Suprapubic skin (tissue), 4 donors: ENCODE measurements at regions not wholly inside any gene's neighbourhood (a gene's known extent, or its start where the extent isn't known, plus 50 kb on each side); places are given as distances from the start of the nearest gene placed in this dataset.

ENCODE experiments used
- DNase-seq, 2 donors: peaks; one replicate each; pipeline ENCODE4 v3.0.0-alpha.2; 2019; ENCODE audit warnings: low spot score in 2 of 2
- H3K27ac ChIP-seq: fragments of 200-600 bp; sonication (generic); one replicate; pipeline ENCODE4 v1.5.1; 2019
- H3K27me3 ChIP-seq: fragments of 200-600 bp; sonication (generic); one replicate; pipeline ENCODE4 v1.5.1; 2019
- H3K36me3 ChIP-seq: fragments of 200-600 bp; sonication (generic); one replicate; pipeline ENCODE4 v1.5.1; 2019
- H3K4me1 ChIP-seq: fragments of 200-600 bp; sonication (generic); one replicate; pipeline ENCODE4 v1.5.1; 2019
- H3K4me3 ChIP-seq: fragments of 200-600 bp; sonication (generic); one replicate; pipeline ENCODE4 v1.5.1; 2019; ENCODE audit warnings: mild to moderate bottlenecking
- H3K9me3 ChIP-seq: fragments of 200-600 bp; sonication (generic); one replicate; pipeline ENCODE4 v1.5.1; 2019
- CTCF ChIP-seq, 2 donors: fragments of 200-600 bp in 1 of 2; fragments of 450-650 bp in 1 of 2; sonication (generic) in 1 of 2; IDR thresholded peaks; one replicate each; pipeline ENCODE4 v1.5.1; 2016 to 2019; ENCODE audit warnings: antibody characterized with exemption in 2 of 2, mild to moderate bottlenecking in 1 of 2, moderate library complexity in 1 of 2
- EP300 ChIP-seq: sonication (generic); formaldehyde crosslinking; IDR thresholded peaks from one replicate; pipeline ENCODE4 v1.6.1; 2017; ENCODE audit warnings: antibody characterized with exemption
- POLR2A ChIP-seq, 2 donors: fragments of 450-650 bp; IDR thresholded peaks; one replicate each; pipeline ENCODE4 v1.6.1; 2017; ENCODE audit warnings: antibody characterized with exemption in 2 of 2, mild to moderate bottlenecking in 2 of 2, moderate library complexity in 2 of 2
- POLR2AphosphoS5 ChIP-seq, 3 donors: sonication (generic); formaldehyde crosslinking; IDR thresholded peaks; one replicate each; pipeline ENCODE4 v1.6.1; 2017; ENCODE audit warnings: antibody characterized with exemption in 3 of 3
- WGBS: methylation state at CpG from one replicate; pipeline ENCODE4 v1.1.5; 2018; 5-methylcytosine and 5-hydroxymethylcytosine counted together

DNA sequence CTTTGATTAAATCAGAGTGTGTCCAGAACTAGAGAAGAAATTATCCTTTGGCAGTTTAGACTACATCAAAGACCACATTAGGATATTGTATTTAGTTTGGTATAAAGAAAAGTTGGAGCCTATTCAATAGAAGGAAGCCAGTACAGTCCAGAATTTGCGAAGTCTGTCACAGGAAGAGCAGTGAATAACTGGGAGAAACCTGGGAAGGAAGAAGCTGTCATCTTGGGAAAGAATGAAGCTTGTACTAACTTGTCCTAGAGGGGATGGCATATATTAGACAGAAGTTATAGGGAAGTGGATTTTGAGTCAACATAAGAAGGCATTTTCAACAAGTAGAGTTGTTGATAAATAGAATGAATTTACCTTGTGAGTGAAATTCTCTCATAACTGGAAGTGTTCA lies 386.7 kb downstream of the LRIG3 start:
- Histone ChIP-seq H3K9me3 (no peaks in the 10 kb centered on the region), H3K27me3 (no peaks in the 10 kb centered on the region), H3K36me3 (no peaks in the 10 kb centered on the region), H3K4me3 (no peak overlapping the region), H3K4me1 (peaks cover 22% of the 10 kb centered on the region), H3K27ac (no peak overlapping the region)
- no peak for DNase-seq
- 52% methylated on average over 1 of the region's 1 CpG for WGBS
- no peak for TF ChIP-seq CTCF (IDR thresholded peaks at IDR 0.05)
- no peak for TF ChIP-seq POLR2AphosphoS5 (IDR thresholded peaks at IDR 0.05)
- TF ChIP-seq EP300: no peak
- no peak for TF ChIP-seq POLR2A (IDR thresholded peaks at IDR 0.05)

GRCh38 chr12:58537278-58537677 lies 383.0 kb downstream of the LRIG3 start:
- 60% methylated on average over 5 of the region's 5 CpGs for WGBS
- no peaks in the 10 kb centered on the region for H3K36me3 ChIP-seq
- no peaks in the 10 kb centered on the region for H3K9me3 ChIP-seq
- no peaks in the 10 kb centered on the region for H3K27me3 ChIP-seq
- H3K27ac ChIP-seq: peak overlapping the region; percentile 31
- DNase-seq: no peak
- H3K4me3 ChIP-seq: no peak overlapping the region
- TF ChIP-seq POLR2AphosphoS5 (IDR thresholded peaks at IDR 0.05): no peak
- no peak for TF ChIP-seq CTCF (IDR thresholded peaks at IDR 0.05)
- no peak for TF ChIP-seq POLR2A (IDR thresholded peaks at IDR 0.05)
- TF ChIP-seq EP300: no peak
- peaks cover 6% of the 10 kb centered on the region for H3K4me1 ChIP-seq

GRCh38 chr12:58539295-58539694 lies 381.0 kb downstream of the LRIG3 start:
- WGBS: 82% methylated on average over 4 of the region's 4 CpGs

GRCh38 chr12:58540480-58541299 lies 379.6 kb downstream of the LRIG3 start:
- H3K9me3 ChIP-seq: no peaks in the 10 kb centered on the region
- no peaks in the 10 kb centered on the region for H3K27me3 ChIP-seq
- no peaks in the 10 kb centered on the region for H3K36me3 ChIP-seq
- H3K4me1 ChIP-seq: peaks cover 6% of the 10 kb centered on the region
- TF ChIP-seq POLR2AphosphoS5 (IDR thresholded peaks at IDR 0.05): no peak
- TF ChIP-seq CTCF (IDR thresholded peaks at IDR 0.05): peak; percentile 42 to 68
- peak overlapping the region; percentile 67 for H3K27ac ChIP-seq
- DNase-seq: peak; percentile 70 to 81
- H3K4me3 ChIP-seq: no peak overlapping the region
- 19% methylated on average over 8 of the region's 8 CpGs for WGBS

More at GRCh38 chr12:58539295-58539694, 381.0 kb downstream of the LRIG3 start:
- Histone ChIP-seq H3K27ac (no peak overlapping the region), H3K4me1 (peaks cover 6% of the 10 kb centered on the region), H3K9me3 (no peaks in the 10 kb centered on the region), H3K36me3 (no peaks in the 10 kb centered on the region), H3K27me3 (no peaks in the 10 kb centered on the region), H3K4me3 (no peak overlapping the region)
- TF ChIP-seq POLR2A (IDR thresholded peaks at IDR 0.05) (no peak), EP300 (no peak), POLR2AphosphoS5 (IDR thresholded peaks at IDR 0.05) (no peak), CTCF (IDR thresholded peaks at IDR 0.05) (no peak)
- DNase-seq: no peak

GRCh38 chr12:58541300-58541690 lies 379.0 kb downstream of the LRIG3 start:
- Histone ChIP-seq H3K36me3 (no peaks in the 10 kb centered on the region), H3K4me1 (peaks cover 6% of the 10 kb centered on the region), H3K4me3 (no peak overlapping the region), H3K9me3 (no peaks in the 10 kb centered on the region), H3K27ac (peak overlapping the region; percentile 67), H3K27me3 (no peaks in the 10 kb centered on the region)
- DNase-seq: no peak
- TF ChIP-seq POLR2AphosphoS5 (IDR thresholded peaks at IDR 0.05) (no peak), EP300 (no peak), POLR2A (IDR thresholded peaks at IDR 0.05) (no peak), CTCF (IDR thresholded peaks at IDR 0.05) (no peak)
- WGBS: 78% methylated on average over 3 of the region's 3 CpGs
